Astrocyte of the hippocampus (primary cell): ENCODE measurements at regions not wholly inside any gene's neighbourhood (a gene's known extent, or its start where the extent isn't known, plus 50 kb on each side); places are given as distances from the start of the nearest gene placed in this dataset.

ENCODE experiments used
- DNase-seq: peaks from one replicate; pipeline ENCODE4 v3.0.0; 2011; ENCODE audit warnings: low read depth, low spot score

DNA sequence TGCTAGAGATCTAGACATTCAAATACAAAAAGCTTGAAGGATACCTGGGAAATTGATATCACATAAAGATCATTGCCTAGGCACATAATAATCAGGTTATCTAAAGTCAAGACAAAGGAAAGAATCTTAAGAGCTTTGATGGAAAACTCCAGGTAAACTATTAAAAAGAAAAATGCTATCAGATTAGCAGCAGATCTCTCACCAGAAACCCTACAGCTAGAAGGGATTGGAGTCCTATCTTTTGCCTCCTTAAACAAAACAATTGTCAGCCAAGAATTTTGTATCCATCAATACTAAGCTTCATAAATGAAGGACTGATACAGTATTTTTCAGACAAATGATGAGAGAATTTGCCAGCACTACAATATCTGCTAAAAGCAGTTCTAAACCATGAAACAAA, 682.4 kb upstream of the ATXN8OS start:
- DNase-seq = no peak

DNA sequence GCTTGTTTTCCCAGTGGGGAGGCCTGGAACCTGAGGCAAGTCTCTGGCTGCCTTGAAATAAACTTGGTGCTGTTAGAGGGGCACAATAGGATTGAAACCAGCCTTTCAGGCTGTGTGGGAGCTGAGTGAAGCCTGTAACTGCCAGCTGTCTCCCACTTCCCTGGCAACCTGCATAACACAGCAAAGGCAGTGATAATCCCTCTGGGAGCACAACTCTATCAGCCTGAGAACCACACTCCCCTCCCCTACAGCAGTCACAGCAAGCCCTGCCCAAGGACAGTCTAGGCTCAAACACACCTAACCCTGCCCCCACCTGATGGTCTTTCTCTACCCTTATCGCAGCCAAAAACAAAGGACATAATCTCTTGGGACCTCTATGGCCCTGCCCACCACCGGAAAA, 683.8 kb upstream of the ATXN8OS start:
- no peak for DNase-seq

DNA sequence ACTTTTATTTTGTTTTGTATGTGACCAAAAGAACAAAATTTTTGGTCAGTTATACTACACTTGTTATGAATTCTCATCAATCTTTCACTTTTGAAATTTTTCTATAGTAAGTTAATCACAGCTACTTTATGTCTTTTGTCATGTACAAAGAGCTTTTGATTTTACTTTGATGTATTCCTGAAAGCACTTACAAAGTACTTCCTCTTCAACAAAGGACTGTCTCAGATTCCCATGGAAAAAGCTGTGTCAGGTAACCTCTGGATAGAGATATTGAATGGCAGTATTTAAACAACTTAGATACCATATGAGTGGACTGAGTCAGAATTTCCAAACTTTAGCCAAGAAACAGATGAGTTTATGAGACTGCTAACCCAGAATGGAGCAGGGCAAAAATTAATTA, 689.3 kb upstream of the ATXN8OS start:
- DNase-seq = no peak

DNA sequence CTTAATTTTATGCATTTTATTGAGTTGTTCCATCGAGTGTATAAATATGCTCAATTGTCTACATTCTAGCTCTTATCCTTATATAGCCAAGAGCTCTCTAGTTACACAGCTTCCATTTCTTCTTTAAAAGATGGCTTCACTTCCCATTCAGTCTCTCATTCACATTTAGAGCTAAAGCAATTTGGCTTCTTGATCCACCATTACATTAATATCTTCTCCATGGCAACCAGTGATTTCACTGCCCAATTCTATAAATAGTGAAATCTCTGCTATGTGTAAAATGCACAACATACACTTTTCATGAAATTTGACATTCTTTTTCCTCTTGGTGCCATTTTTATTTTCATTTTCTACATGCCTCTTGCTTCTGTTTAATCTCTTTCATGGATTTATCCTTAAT, 696.9 kb upstream of the ATXN8OS start:
- no peak for DNase-seq

DNA sequence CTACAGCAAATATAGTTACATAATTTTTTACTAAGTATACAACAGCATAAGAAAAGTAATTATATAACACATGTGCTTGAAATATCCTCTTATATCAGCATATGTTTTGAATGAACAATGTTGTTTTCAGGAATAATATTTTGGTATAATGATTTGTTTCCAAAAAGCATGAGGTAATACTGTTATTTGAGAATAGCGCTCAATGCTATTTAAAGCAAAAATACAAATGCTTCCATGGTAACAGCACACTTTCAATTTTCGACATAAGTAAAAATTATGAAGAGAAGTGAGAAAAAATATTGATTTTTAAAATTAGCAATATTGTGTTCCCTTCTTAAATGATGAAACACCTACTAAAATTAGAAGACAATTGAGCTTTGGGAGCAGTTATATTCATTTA, 715.9 kb upstream of the ATXN8OS start:
- DNase-seq = no peak

DNA sequence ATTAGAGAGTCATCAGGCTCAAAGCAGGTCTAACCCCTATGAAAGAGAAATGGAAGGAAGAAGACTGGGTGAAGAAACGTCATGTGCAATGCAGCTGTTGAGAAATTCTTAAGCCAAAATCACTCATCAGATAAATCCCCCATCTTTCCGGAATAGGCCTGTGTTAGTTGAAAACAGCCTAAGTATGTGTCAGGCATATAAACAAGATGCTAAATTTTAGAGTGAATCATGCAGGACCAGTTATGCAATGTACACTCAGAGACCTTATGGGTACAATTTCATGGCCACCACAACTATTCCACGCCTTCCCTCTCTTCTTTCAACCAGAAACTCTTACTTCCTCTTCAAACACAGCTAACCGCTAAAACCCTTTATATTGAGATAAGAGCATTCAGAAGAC, 717.7 kb upstream of the ATXN8OS start:
- DNase-seq = no peak

DNA sequence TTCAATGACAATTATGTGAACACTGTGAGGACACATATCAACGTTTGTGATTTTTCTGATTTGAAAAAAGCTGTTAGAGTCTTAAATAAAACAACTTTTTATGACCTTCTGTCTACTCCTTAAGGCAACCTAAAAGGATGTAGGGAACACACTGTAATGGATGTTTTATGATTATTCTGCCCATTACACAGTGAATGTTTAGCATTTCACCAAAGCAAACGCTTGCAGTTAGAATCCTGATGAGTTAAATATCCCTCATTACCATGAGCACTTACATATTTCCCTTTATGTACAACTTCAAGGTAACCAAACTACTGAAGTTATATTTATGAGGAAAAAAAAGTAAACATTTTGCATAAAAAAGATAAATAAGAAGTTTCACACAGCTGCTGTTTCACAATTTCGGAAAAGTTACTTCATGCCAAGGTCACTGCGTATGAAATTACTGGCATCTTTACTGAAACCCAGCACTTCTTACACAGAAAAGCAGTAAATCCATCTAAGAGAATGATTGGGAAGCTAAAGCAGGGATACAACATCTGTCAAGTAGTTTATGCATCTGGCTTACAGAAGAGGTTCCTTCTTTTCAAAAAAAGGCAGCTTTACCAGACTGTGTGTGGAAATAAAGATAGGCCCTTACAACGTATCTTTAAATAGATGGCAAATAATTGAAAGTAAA, 733.7 kb upstream of the ATXN8OS start:
- DNase-seq = no peak

DNA sequence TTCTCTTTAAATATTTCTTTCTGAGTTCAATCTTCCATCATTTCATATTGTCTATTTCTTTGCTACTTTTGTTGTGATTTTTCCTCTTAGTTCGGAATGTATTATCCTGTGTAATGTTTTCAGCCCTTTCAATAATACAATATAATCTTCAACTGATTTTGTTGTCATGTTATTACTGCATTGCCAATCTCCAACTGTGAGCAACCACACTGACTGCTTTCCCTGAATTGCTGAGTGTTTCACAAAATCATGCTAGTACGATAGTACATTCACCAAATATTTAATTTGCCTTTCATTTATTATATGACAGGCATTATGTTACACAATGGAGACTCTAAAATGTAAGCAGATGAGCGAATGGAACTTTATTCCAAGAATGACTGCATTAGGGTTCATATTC, 744.3 kb upstream of the ATXN8OS start:
- no peak for DNase-seq

DNA sequence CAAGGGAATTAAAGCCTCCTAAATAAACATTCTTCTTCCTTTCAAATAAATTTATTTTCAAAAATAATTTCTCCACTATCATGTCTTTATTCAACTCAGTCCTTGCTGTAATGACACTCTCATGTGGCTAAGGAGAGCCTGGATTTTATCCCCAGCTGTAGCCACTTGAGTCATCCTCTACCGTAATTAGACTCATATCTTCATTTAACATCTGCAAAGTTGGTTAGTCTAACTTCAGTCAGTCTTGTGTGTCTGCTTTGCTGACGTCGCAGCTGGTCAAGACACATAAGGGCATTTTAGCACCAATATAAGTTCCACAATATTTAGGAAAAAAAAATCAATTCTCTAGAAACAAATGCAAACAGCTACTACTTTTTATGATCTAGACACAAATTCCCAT, 776.4 kb upstream of the ATXN8OS start:
- DNase-seq = no peak

DNA sequence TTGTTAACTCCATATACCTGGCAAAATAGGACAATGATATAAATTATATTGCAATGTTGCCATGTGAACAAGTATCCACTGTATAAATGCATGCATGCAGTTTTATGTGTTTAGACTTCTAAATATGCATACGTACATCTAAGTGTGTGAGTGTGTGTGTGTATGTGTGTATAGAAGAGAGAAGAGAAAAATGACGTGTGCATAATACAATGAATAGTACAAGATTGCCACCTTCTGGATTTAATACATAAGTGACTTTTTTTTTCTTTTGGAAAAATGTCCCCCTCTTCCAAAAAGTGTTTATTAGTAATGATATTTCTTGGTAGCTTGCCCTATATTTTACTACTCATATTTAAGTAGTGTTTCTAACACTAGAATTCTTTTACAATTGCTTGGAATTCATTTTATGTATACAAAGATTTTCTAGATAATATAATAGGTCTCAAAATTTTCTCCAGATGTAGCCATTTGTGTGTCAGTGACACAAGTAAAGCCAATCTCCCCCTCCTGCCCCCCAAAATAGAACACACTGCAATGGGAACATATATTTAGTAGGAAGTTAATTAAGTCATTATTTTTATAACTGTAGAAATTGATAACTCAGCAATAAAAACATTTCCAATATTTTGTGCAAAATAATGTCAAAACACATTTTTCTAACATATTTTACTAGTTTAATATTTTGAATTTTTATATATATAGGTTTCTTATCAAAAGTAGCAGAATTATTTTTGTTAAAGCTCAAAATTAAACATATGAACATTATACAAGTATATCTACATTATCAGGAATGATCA, 783.3 kb upstream of the ATXN8OS start:
- peak; percentile 36 for DNase-seq

DNA sequence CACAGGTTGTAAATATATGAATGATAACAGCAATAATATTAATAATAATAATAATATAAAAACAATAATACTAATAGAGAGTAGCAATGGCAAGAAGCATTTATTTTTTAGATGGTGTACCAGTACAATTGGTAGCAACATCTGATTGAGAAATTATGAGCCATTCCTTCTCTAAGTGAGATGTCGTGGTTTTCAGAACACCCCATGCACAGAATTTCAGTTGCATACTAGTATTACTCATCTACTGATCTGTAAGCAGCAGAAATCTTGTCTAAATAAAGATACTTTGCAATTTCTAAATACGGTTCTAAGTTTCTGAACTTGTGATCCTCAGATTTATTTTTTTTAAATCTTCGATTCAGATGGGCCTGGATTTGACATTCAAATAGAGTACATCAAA, 788.0 kb upstream of the ATXN8OS start:
- DNase-seq = peak; percentile 38

DNA sequence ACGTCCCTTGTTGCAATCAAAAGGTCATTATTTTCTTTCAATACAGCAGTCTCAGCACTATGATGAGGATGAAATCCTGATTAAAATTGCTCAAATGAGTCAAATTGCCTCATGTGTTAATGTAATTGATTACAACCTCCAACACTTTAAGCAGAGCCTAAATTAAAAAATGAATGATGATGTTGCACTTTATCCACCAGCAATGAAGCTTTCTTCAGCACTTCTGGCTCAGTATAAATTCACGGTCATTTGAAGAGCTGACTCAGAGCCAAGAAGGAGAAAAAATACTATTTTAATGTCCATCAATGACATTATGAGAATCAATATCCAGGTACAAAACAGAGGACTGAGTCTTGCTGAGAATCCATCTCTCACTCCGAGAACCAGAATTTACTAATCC, 792.6 kb upstream of the ATXN8OS start:
- no peak for DNase-seq

DNA sequence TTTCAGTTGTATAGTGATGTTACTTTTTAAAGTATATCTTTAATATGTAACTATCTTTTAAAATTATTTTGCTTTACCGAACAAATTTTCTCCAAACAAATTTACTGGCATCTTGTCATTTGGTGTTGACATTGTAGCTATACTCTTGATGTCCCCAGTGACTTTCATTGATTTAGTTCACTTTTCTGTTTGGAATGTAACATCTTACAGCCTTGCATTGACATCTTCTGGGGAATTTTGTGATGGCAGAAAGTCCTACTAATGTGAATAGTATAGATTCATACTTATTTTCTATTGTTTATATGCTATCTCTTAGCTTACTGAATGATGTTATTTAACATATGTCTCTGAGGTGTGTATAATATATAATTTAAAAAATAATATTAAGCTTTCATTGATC, 800.9 kb upstream of the ATXN8OS start:
- DNase-seq = no peak

DNA sequence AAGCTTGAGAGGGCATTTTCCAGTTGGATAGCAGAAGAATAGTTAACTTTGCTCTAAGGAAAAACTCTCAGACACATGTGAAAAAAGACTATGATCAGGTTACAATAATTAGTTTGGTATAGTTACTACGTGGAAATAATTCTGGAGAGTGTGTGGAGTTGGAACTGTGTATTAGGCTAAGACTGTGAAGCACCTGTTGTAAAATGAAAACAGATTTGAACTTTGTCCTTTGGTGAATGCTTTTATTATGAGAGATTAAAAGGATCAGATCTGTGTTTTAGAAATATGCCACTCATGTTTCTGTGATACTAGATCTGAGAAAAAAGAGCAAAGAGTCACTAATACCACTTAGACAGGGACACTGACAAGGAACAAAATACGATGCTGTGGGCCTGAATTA, 807.5 kb upstream of the ATXN8OS start:
- DNase-seq = no peak

DNA sequence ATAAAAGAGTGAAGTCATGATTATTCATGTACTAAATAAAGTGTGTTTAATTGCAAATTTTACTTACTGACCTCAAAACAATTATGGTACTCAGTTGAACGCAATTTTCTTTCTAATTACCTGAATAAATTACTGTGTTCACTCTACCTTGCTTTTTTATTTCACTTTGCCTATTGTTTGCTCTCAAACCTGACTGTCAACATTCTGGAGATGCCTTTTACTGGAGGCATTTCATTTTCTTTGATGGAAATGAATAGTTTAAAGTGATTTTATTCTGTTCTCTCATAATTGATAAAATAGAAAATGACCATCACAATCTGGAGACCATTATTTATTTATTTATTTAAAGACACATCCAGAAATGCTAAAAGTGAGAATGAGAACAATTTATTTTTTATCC, 811.5 kb upstream of the ATXN8OS start:
- no peak for DNase-seq

DNA sequence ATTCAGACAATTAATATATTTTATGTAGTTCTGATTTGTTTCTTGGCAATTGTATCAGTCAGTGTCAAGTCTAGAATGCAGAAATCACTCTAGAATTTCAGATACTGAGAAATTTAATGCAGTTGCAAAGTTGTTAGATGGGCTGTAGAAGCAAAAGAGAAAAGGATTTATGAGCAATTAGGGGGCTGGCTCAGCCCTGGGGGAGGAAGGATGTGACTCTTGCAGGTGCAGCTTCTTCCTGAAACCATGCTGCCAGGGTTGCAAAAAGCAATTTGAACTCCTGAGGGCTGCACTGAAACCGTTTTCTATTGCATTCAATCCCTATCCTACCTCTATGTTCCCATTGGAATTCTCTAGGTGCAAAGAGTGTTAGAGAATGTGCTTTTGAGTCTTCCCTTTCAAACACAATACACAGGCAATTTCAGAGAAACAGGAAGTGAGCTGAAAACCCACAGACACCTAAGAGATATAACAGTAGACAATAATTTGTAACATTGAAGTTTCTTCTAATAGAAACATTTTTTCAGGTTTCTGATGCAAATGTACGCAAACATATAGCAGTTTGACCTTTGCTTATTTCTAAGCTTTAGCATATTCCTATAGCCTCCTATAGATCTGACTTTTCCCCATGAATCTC, 814.7 kb upstream of the ATXN8OS start:
- no peak for DNase-seq

DNA sequence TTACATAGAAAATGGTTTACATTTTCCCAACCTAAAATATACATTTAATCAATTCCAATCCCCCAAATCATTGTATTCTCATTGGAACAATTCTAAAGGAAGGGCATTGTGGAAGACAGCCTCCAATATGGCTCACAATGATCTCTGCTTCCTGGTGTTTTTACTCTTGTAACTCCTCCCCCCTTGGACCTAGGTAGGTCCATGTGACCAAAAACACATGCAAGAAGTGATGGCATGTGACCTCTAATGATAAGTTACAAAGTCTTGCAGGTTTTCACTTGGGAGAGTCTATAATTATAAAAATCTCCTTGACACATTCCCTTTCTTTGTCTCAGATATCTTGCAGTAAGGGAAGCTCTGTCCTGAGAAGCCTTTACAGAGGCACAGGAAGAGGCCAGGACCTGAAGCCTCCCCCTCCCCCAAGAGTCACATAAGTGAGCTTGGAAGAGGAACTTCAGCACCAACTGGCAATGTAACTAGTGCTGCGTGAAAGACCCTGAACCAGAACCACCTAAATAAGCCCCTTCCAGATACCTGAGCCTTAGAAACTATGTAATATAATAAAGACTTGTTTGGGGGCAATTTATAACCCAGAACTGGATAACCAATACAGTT, 816.2 kb upstream of the ATXN8OS start:
- DNase-seq = no peak

DNA sequence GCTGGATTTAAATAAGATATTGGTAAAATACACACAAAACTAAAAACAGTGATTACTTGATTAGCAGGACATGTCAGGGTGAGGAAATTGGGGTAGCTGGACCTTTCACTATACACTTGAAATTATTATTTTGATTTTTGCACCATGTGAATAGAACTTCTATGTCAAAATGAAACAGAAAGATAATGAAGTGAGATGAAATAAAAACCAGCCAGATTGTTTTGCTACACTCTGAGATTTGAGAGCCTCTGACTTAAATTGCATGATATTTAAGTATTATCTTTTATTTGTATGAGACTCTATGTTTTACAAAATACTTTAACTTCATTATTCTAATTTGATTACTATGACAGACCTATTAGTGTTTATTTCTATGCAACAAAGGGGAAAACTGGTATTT, 819.6 kb upstream of the ATXN8OS start:
- no peak for DNase-seq

DNA sequence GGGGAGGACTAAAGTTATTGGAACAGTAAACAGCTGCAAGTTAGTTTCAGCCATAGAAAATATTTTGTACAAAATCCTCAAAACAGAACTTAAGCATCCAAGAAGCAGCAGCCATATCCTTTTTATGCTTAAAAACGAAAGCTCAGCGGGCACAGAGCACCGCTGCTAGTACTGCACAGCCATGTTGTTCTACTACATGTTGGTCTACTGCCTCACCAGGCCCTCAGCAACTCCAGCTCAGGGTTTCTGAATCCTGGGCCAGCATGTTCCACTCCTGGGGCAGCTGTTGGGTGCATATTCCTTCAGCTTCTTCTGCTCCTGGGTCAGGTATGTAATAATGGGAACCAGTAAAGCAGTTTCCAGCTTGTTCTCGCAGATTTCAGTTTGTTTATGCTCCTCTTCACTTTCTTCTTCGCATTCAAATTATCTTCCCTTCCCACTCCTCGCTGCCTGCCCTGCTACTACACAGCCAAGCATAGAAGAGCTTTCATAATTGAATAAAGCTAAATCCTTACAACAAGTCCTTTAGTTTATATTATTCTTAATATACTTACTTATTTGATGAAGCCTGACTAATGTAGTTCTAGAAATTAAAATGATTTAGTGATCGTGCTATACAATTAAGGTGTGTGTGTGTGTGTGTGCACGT, 820.5 kb upstream of the ATXN8OS start:
- no peak for DNase-seq

DNA sequence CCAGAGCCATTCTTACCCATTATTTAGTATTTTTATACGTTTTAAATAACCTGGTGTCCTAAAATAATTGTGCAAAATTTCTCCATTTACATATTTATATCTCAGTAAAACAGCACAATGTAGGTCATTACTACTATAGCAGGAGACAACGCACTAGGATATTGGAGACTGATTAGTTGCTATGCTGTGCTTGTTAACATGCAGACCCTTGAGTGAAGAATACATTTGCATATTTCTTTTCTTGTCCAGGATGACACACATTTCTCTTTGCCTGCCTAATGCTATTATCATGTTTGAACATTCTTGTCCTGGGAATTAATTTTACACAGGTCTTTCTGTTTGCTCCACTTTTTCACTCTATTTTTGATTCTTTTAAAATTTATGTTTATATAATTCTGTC, 823.8 kb upstream of the ATXN8OS start:
- no peak for DNase-seq

DNA sequence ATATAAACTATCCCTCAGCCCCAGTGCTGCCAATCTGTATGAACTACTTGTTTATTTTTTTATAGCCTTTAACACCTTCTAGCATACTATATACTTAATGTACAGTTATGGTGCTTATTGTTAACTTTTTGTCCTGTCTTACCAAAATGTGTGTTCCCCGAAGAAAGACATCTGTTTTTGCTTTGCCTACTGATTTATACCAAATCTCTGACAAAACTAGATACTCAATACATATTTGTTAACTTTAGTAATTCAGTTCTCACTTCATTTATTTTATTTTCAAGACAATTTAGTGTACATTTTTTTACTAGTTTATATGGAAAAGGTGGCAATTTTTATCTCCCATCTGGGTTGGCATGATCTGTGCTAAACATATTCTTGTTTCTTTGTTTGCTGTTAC, 824.3 kb upstream of the ATXN8OS start:
- no peak for DNase-seq

DNA sequence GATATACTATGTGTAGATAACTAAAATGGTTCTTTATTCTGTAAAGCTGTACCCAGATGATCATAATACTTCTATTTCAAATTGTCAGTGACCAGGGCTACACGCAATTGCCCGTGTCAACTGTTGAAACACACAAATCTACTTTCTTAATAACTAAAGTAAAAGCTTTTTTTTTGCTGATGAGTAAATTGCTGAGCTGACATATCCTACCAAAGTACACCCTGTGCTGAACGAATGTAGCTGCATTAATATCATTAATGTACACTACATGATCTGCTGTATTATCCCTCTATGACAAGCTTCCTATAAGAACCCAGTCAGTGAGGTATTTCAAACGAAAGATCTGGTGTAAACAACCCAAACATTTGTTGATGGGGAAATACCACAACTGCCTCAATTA, 827.2 kb upstream of the ATXN8OS start:
- no peak for DNase-seq
